ENCODE measurements at regions not wholly inside any gene's neighbourhood (a gene's known extent, or its start where the extent isn't known, plus 50 kb on each side); places are given as distances from the start of the nearest gene placed in this dataset.

DNA sequence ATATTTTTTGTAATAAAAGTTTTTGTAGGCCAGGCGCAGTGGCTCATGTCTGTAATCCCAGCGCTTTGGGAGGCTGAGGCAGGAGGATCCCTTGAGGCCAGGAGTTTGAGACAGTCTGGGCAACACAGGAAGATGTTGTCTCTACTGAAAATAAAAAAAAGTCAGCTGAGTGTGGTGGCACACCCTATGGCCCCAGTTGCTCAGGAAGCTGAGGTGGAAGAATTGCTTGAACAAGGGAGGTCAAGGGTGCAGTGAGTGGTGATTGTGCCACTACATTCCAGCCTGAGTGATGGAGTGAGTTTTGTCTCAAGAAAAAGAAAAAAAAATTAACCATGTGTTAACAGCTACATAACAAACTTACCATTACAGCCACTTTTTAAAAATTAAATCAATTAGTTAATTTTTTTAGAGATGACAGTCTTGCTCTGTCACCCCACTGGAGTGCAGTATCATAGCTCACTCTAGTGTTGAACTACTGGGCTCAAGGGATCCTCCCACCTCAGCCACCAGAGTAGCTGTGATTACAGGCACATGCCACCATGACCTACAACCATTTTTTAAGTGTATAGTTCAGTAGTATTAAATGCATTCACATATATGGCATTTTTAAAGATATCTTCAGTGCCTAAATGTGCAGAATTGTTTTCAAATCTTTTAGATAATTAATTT is 67.2 kb upstream of the ACYP2 start:
- TF ChIP-seq MXD4 (CRISPR knock-in tag; IDR thresholded peaks at IDR 0.05; ENCODE audit: borderline replicate concordance) (no peak), TEAD1 (CRISPR knock-in tag; IDR thresholded peaks at IDR 0.05) (no peak), ZMAT4 (CRISPR knock-in tag; IDR thresholded peaks at IDR 0.05) (no peak), ZNF219 (CRISPR knock-in tag; IDR thresholded peaks at IDR 0.05; ENCODE audit: borderline replicate concordance) (no peak), EMX1 (CRISPR knock-in tag; IDR thresholded peaks at IDR 0.05) (no peak), NFYB (CRISPR knock-in tag; conservative IDR thresholded peaks at IDR 0.05; ENCODE audit: low read depth) (no peak)
- Mint-ChIP-seq H3K27me3 (ENCODE audit: low read depth) (no peaks in the 10 kb centered on the region), H3K9me3 (peaks cover 10% of the 10 kb centered on the region), H3K4me1 (no peaks in the 10 kb centered on the region; the same call in 1 of the 2 replicates), H3K4me3 (no peak overlapping the region), H3K27ac (no peak overlapping the region), H3K36me3 (peaks cover 6% of the 10 kb centered on the region)
- CTCF ChIA-PET, result interaction anchor here (1.4 kb wide), 1 partner anchor 59 kb away, joined by 3 read pairs; no protein-coding TSS in a partner anchor
- no peak for ATAC-seq
- no peak for DNase-seq (ENCODE audit: low spot score)
- POLR2A ChIA-PET, result no interaction called here

GRCh38 chr2:54047658-54048057 is 67.8 kb upstream of the ACYP2 start:
- Mint-ChIP-seq H3K27ac (no peak overlapping the region), H3K27me3 (ENCODE audit: low read depth) (no peaks in the 10 kb centered on the region), H3K4me1 (no peaks in the 10 kb centered on the region; the same call in 1 of the 2 replicates), H3K4me3 (no peak overlapping the region), H3K36me3 (peaks cover 6% of the 10 kb centered on the region), H3K9me3 (peaks cover 10% of the 10 kb centered on the region)
- CTCF ChIA-PET, result no interaction called here
- TF ChIP-seq, protein P1, sequence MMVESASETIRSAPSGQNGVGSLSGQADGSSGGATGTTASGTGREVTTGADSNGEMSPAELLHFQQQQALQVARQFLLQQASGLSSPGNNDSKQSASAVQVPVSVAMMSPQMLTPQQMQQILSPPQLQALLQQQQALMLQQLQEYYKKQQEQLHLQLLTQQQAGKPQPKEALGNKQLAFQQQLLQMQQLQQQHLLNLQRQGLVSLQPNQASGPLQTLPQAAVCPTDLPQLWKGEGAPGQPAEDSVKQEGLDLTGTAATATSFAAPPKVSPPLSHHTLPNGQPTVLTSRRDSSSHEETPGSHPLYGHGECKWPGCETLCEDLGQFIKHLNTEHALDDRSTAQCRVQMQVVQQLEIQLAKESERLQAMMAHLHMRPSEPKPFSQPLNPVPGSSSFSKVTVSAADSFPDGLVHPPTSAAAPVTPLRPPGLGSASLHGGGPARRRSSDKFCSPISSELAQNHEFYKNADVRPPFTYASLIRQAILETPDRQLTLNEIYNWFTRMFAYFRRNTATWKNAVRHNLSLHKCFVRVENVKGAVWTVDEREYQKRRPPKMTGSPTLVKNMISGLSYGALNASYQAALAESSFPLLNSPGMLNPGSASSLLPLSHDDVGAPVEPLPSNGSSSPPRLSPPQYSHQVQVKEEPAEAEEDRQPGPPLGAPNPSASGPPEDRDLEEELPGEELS (CRISPR knock-in tag; IDR thresholded peaks at IDR 0.05), result no peak
- no peak for TF ChIP-seq ZNF281 (CRISPR knock-in tag; IDR thresholded peaks at IDR 0.05)
- TF ChIP-seq TP53 (CRISPR knock-in tag; IDR thresholded peaks at IDR 0.05), result no peak
- TF ChIP-seq ZNF121 (CRISPR knock-in tag; IDR thresholded peaks at IDR 0.05), result no peak
- ATAC-seq (no peak), DNase-seq (ENCODE audit: low spot score) (no peak)
- POLR2A ChIA-PET, result no interaction called here

GRCh38 chr2:54047091-54047490 is 68.3 kb upstream of the ACYP2 start:
- peaks cover 6% of the 10 kb centered on the region for H3K36me3 Mint-ChIP-seq

More at GRCh38 chr2:54047091-54047490, 68.3 kb upstream of the ACYP2 start:
- TF ChIP-seq KAT7 (CRISPR knock-in tag; IDR thresholded peaks at IDR 0.05; ENCODE audit: borderline replicate concordance) (no peak), FOXJ3 (CRISPR knock-in tag; IDR thresholded peaks at IDR 0.05; ENCODE audit: borderline replicate concordance) (no peak), NFATC4 (CRISPR knock-in tag; IDR thresholded peaks at IDR 0.05) (no peak), FOXK1 (CRISPR knock-in tag; IDR thresholded peaks at IDR 0.05) (no peak), ZNF416 (CRISPR knock-in tag; IDR thresholded peaks at IDR 0.05) (no peak), ZNF671 (CRISPR knock-in tag; IDR thresholded peaks at IDR 0.05) (no peak), GRHL2 (CRISPR knock-in tag; IDR thresholded peaks at IDR 0.05; ENCODE audit: insufficient replicate concordance, severe bottlenecking) (no peak), MLX (CRISPR knock-in tag; IDR thresholded peaks at IDR 0.05) (no peak), ZNF512 (CRISPR knock-in tag; IDR thresholded peaks at IDR 0.05; ENCODE audit: borderline replicate concordance) (no peak), NR1H2 (CRISPR knock-in tag; IDR thresholded peaks at IDR 0.05) (no peak), RORB (CRISPR knock-in tag; IDR thresholded peaks at IDR 0.05) (no peak), HMGXB4 (CRISPR knock-in tag; IDR thresholded peaks at IDR 0.05) (no peak)
- TF ChIP-seq, protein P2, sequence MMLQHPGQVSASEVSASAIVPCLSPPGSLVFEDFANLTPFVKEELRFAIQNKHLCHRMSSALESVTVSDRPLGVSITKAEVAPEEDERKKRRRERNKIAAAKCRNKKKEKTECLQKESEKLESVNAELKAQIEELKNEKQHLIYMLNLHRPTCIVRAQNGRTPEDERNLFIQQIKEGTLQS (CRISPR knock-in tag; conservative IDR thresholded peaks at IDR 0.05), result no peak
- DNase-seq (ENCODE audit: low spot score), result no peak
- POLR2A ChIA-PET, result no interaction called here
- no peak for ATAC-seq
- Mint-ChIP-seq H3K27me3 (ENCODE audit: low read depth) (no peaks in the 10 kb centered on the region), H3K9me3 (peaks cover 10% of the 10 kb centered on the region), H3K4me1 (no peaks in the 10 kb centered on the region; the same call in 1 of the 2 replicates), H3K4me3 (no peak overlapping the region), H3K27ac (no peak overlapping the region)
- CTCF ChIA-PET, result no interaction called here
